HFF-Myc (cell line): ENCODE measurements at regions not wholly inside any gene's neighbourhood (a gene's known extent, or its start where the extent isn't known, plus 50 kb on each side); places are given as distances from the start of the nearest gene placed in this dataset.
"Not testable (repeated sequence)": the region's sequence is repeated elsewhere in the genome, so short reads cannot be mapped to it uniquely, and the experiment has no call there.

Source experiments
- DNase-seq: peaks from one replicate; pipeline ENCODE4 v3.0.0-alpha.2; 2011; ENCODE audit warnings: low read depth; ENCODE audit errors: extremely low read depth
- H3K4me3 ChIP-seq: replicated peaks from 2 replicates; pipeline ENCODE4 v1.5.1; 2011; ENCODE audit warnings: low read depth, mild to moderate bottlenecking, control low read depth, low read length
- TF ChIP-seq, protein P1 (sequence below): IDR thresholded peaks from 2 replicates; pipeline ENCODE4 v1.5.1; 2012; ENCODE audit warnings: mild to moderate bottlenecking, low read depth, low read length, control low read depth; ENCODE audit errors: missing control alignments

GRCh38 chrX:122218666-122219065 is 965.4 kb upstream of the GRIA3 start:
- TF ChIP-seq, protein P1, sequence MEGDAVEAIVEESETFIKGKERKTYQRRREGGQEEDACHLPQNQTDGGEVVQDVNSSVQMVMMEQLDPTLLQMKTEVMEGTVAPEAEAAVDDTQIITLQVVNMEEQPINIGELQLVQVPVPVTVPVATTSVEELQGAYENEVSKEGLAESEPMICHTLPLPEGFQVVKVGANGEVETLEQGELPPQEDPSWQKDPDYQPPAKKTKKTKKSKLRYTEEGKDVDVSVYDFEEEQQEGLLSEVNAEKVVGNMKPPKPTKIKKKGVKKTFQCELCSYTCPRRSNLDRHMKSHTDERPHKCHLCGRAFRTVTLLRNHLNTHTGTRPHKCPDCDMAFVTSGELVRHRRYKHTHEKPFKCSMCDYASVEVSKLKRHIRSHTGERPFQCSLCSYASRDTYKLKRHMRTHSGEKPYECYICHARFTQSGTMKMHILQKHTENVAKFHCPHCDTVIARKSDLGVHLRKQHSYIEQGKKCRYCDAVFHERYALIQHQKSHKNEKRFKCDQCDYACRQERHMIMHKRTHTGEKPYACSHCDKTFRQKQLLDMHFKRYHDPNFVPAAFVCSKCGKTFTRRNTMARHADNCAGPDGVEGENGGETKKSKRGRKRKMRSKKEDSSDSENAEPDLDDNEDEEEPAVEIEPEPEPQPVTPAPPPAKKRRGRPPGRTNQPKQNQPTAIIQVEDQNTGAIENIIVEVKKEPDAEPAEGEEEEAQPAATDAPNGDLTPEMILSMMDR: no peak
- H3K4me3 ChIP-seq: no peak overlapping the region
- no peak for DNase-seq

DNA sequence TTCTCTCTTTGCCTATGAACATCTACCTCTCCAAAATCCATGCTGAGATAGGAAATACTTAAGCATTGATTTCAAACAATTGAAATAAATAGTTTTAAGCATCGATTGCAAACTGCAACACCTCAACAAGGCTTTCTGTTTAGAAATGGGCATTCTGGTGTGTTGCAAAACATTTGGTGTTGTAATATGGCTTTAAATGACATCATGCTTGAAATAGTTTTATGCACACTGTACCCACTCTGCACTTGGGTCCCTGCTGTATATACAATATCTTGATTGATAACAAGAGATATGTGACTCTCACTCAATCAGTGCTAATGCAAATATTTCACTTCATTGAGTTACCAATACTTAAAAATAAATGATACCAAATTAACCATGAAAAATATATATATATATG is 964.9 kb upstream of the GRIA3 start:
- DNase-seq: no peak
- TF ChIP-seq, protein P1: no peak
- no peak overlapping the region for H3K4me3 ChIP-seq

DNA sequence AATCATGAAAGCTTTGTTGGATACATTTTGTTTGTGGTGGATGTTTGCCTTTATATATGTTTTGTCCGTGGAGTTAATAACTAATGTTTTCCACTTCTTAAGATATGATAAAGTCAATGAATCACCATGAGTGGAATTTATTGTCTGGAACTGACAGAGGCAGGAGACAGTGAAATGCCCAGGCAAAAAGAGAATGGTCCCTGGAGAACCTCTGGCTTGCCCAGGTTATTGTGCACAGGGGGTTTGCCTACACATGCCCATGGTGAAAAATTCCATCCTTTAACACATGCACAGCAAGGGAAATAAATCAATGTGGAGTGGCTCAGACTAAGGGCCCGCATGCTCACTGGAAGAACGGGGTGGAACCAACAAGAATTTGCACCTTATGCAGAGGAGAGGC is 964.3 kb upstream of the GRIA3 start:
- no peak for DNase-seq
- TF ChIP-seq, protein P1: no peak
- H3K4me3 ChIP-seq: no peak overlapping the region

GRCh38 chrX:122220644-122221373 is 963.3 kb upstream of the GRIA3 start:
- DNase-seq: no peak
- no peak overlapping the region for H3K4me3 ChIP-seq
- TF ChIP-seq, protein P1: no peak

DNA sequence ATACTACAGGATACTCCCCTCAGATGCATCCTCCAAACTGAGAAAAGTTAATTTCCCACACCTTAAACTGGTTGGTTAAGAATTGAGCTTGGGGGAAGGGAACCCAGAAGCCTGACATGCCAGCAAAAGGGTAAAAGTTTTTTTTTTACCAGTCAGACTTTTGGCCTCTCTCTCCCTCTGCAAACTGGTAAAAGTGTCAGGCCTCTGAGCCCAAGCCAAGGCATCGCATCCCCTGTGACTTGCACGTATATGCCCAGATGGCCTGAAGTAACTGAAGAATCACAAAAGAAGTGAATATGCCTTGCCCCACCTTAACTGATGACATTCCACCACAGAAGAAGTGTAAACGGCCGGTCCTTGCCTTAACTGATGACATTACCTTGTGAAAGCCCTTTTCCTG is 962.3 kb upstream of the GRIA3 start:
- DNase-seq, H3K4me3 ChIP-seq: not testable (repeated sequence)

GRCh38 chrX:122224137-122224536 is 959.9 kb upstream of the GRIA3 start:
- not testable (repeated sequence) for H3K4me3 ChIP-seq, DNase-seq

- TF ChIP-seq, protein P1: no peak
- no peak overlapping the region for H3K4me3 ChIP-seq
- peak; percentile 37 for DNase-seq
Measured at GRCh38 chrX:122238801-122239200, 945.3 kb upstream of the GRIA3 start.

GRCh38 chrX:122241959-122242358 is 942.1 kb upstream of the GRIA3 start:
- no peak for DNase-seq
- no peak overlapping the region for H3K4me3 ChIP-seq
- TF ChIP-seq, protein P1: no peak
